AG10803 (cell line): ENCODE measurements at regions not wholly inside any gene's neighbourhood (a gene's known extent, or its start where the extent isn't known, plus 50 kb on each side); places are given as distances from the start of the nearest gene placed in this dataset.

Experiments used
- DNase-seq: peaks from one replicate; pipeline ENCODE4 v3.0.0; 2010; ENCODE audit warnings: low read depth
- H3K4me3 ChIP-seq: 2 replicates; pipeline ENCODE4 v1.5.1; 2011; ENCODE audit warnings: mild to moderate bottlenecking, low read length, control low read depth
- CTCF ChIP-seq: conservative IDR thresholded peaks from 2 replicates; pipeline ENCODE4 v1.5.1; 2011; ENCODE audit warnings: mild to moderate bottlenecking, low read length, control low read depth, inconsistent platforms

DNA sequence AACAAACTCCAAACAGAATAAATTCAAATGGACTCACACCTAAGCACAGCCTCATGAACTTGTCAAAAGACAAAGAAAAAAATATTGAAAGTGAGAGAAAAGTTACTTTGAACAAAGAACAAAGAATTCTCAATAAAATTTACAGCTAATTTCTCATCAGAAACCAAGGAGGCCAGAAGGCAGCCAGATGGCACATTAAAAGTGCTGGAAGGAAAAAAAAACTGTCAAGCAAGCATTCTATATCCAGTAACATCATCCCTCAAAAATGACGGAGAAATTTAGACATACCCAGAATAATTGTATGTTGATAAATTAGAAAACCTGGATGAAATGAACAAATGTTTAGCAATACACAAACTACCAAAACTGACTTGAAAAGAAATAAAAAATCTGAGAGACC is 129.8 kb upstream of the UQCRFS1 start:
- H3K4me3 ChIP-seq, result no peak overlapping the region
- TF ChIP-seq CTCF, result no peak
- no peak for DNase-seq

- TF ChIP-seq CTCF, result no peak
- DNase-seq, result no peak
Measured at GRCh38 chr19:29364224-29364726, 151.3 kb upstream of the UQCRFS1 start.

DNA sequence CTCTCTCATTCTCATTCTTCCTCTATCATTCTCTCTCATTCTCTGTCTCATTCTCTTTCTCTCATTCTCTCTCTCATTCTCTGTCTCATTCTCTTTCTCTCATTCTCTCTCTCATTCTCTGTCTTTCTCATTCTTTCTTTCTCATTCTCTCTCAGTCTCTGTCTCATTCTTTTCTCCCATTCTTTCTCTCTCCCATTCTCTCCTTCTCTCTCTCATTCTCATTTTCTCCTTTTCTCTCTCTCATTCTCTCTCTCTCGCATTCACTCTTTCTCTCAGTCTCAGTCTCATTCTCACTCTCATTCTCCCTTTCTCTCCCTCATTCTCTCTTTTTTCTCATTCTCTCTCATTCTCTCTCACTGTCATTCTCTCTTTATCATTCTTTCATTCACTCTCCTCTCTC is 152.0 kb upstream of the UQCRFS1 start:
- TF ChIP-seq CTCF, result no peak
- no peak overlapping the region for H3K4me3 ChIP-seq
- no peak for DNase-seq

More at GRCh38 chr19:29364224-29364726, 151.3 kb upstream of the UQCRFS1 start:
- H3K4me3 ChIP-seq, result no peak overlapping the region

DNA sequence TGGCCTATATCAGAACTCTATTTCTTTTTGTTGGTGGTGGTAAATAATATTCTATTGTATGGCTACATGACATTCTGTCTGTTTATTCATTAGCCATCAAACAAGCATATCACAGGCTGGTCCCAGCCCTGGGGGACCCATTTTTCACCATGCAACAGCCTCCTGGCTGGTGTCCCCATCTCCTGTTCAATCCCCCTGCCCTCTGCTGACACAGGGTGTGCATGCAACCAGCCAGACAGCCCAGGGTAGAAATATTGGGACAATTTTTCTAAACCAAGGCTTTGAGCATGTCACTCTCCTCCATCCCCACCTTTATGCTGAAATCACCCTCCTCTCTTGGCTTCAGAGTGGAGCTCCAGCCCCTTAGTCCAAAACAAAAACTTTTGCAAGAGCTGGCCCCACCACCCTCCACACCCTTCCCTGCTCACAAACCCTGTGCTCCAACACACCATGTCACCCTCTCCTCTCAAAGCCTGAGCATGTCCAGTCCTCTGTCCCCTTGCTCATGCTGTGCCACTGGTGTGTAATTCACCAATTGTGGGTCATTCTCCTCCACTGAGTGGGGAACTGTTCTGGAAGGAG is 153.0 kb upstream of the UQCRFS1 start:
- TF ChIP-seq CTCF, result no peak
- no peak for DNase-seq
- H3K4me3 ChIP-seq, result no peak overlapping the region

DNA sequence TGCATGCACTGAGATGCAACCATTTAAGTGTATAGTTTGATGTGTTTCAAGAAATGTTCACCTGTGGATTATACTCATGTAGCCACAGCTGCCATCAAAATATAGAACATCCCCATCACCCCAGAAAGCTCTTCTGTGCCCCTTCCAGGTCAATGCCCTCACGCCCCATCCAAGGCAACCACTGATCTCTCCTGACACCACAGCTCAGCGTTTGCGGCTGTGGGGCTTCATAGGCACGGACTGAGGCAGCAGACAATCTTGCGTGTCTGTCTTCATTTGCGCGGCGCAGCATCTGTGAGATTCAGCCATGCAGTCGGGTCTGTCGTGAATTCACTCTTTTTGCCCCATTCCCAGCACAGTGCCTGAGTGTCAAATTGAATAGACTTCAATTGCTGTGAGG is 153.8 kb upstream of the UQCRFS1 start:
- H3K4me3 ChIP-seq, result no peak overlapping the region
- no peak for DNase-seq
- TF ChIP-seq CTCF, result no peak

- DNase-seq, result no peak
- no peak overlapping the region for H3K4me3 ChIP-seq
- no peak for TF ChIP-seq CTCF
Measured at GRCh38 chr19:29367791-29368222, 154.9 kb upstream of the UQCRFS1 start.

- H3K4me3 ChIP-seq, result no peak overlapping the region
- no peak for TF ChIP-seq CTCF
- DNase-seq, result no peak
Measured at GRCh38 chr19:29370276-29370675, 155.5 kb upstream of the VSTM2B start.
